NCI-H2081 (cell line): ENCODE measurements at regions not wholly inside any gene's neighbourhood (a gene's known extent, or its start where the extent isn't known, plus 50 kb on each side); places are given as distances from the start of the nearest gene placed in this dataset.
"Not testable (repeated sequence)": the region's sequence is repeated elsewhere in the genome, so short reads cannot be mapped to it uniquely, and the experiment has no call there.

ENCODE experiments used
- DNase-seq, 2 experiments: peaks; one replicate each; lab custom pipeline; 2025; lab: John Stamatoyannopoulos, UW

GRCh38 chr12:18849080-18849479 lies 111.2 kb downstream of the CAPZA3 start:
- DNase-seq = no peak

- DNase-seq = no peak
Observed at GRCh38 chr12:18849761-18850160, 111.8 kb downstream of the CAPZA3 start.

- no peak for DNase-seq
Observed at GRCh38 chr12:18850752-18851151, 112.8 kb downstream of the CAPZA3 start.

GRCh38 chr12:18851271-18851670 lies 113.4 kb downstream of the CAPZA3 start:
- DNase-seq = no peak

- DNase-seq = no peak
Observed at GRCh38 chr12:18853570-18854366, 115.8 kb downstream of the CAPZA3 start.

- DNase-seq = no peak
Observed at GRCh38 chr12:18857656-18858055, 119.7 kb downstream of the CAPZA3 start.

GRCh38 chr12:18859400-18859799 lies 121.5 kb downstream of the CAPZA3 start:
- DNase-seq = no peak

GRCh38 chr12:18861287-18861858 lies 123.5 kb downstream of the CAPZA3 start:
- DNase-seq = peak in 1 of 2 experiments; percentile 6

GRCh38 chr12:18863769-18864500 lies 126.0 kb downstream of the CAPZA3 start:
- DNase-seq = no peak

- no peak for DNase-seq
Observed at GRCh38 chr12:18864900-18865561, 127.1 kb downstream of the CAPZA3 start.

GRCh38 chr12:18868717-18869116 lies 130.8 kb downstream of the CAPZA3 start:
- DNase-seq = no peak

- no peak for DNase-seq
Observed at GRCh38 chr12:18872770-18873169, 134.9 kb downstream of the CAPZA3 start.

- DNase-seq = no peak
Observed at GRCh38 chr12:18878676-18879180, 140.8 kb downstream of the CAPZA3 start.

- no peak for DNase-seq
Observed at GRCh38 chr12:18882690-18883089, 144.8 kb downstream of the CAPZA3 start.

GRCh38 chr12:18886962-18887361 lies 149.0 kb downstream of the CAPZA3 start:
- DNase-seq = no peak

GRCh38 chr12:18887368-18887767 lies 149.4 kb downstream of the CAPZA3 start:
- DNase-seq = no peak

GRCh38 chr12:18888047-18888446 lies 150.1 kb downstream of the CAPZA3 start:
- peak in 1 of 2 experiments; percentile 3 for DNase-seq

GRCh38 chr12:18890621-18891020 lies 152.7 kb downstream of the CAPZA3 start:
- DNase-seq = not testable (repeated sequence)

GRCh38 chr12:18895540-18895939 lies 157.6 kb downstream of the CAPZA3 start:
- no peak for DNase-seq

- no peak for DNase-seq
Observed at GRCh38 chr12:18895946-18896345, 158.0 kb downstream of the CAPZA3 start.

- no peak for DNase-seq
Observed at GRCh38 chr12:18897823-18898222, 159.9 kb downstream of the CAPZA3 start.

- no peak for DNase-seq
Observed at GRCh38 chr12:18898470-18898869, 160.6 kb downstream of the CAPZA3 start.
